Tibial nerve (tissue), 4 donors: ENCODE measurements at regions not wholly inside any gene's neighbourhood (a gene's known extent, or its start where the extent isn't known, plus 50 kb on each side); places are given as distances from the start of the nearest gene placed in this dataset.

Source experiments
- DNase-seq, 2 donors: peaks; one replicate each; pipeline ENCODE4 v3.0.0-alpha.2; 2019; ENCODE audit warnings: low spot score in 2 of 2
- H3K27ac ChIP-seq, 4 donors: fragments of 200-600 bp; sonication (generic) in 3 of 4; one replicate each; pipeline ENCODE4 v1.5.1; 2017 to 2019; ENCODE audit warnings: mild to moderate bottlenecking in 1 of 4
- H3K27me3 ChIP-seq, 2 donors: fragments of 200-600 bp; sonication (generic) in 1 of 2; one replicate each; pipeline versions ENCODE4 v1.5.1 to v1.6.0; 2017 to 2019
- H3K36me3 ChIP-seq, 3 donors: fragments of 200-600 bp; sonication (generic); one replicate each; pipeline ENCODE4 v1.5.1; 2018 to 2019
- H3K4me1 ChIP-seq, 4 donors: fragments of 200-600 bp; sonication (generic) in 3 of 4; one replicate each; pipeline ENCODE4 v1.5.1; 2017 to 2019
- H3K4me3 ChIP-seq, 4 donors: fragments of 200-600 bp; sonication (generic) in 3 of 4; one replicate each; pipeline ENCODE4 v1.5.1; 2017 to 2019; ENCODE audit warnings: mild to moderate bottlenecking in 1 of 4, moderate library complexity in 1 of 4
- H3K9me3 ChIP-seq, 4 donors: fragments of 200-600 bp; sonication (generic) in 3 of 4; one replicate each; pipeline ENCODE4 v1.5.1; 2017 to 2019
- CTCF ChIP-seq, 5 experiments: fragments of 200-600 bp in 3 of 5; fragments of 450-650 bp in 2 of 5; sonication (generic) in 3 of 5; IDR thresholded peaks; one replicate each; pipeline ENCODE4 v1.5.1; 2016 to 2019; ENCODE audit warnings: antibody characterized with exemption in 5 of 5, mild to moderate bottlenecking in 3 of 5, moderate library complexity in 2 of 5
- EP300 ChIP-seq, 2 donors: sonication (generic); formaldehyde crosslinking; IDR thresholded peaks; one replicate each; pipeline ENCODE4 v1.6.1; 2017; ENCODE audit warnings: antibody characterized with exemption in 2 of 2, mild to moderate bottlenecking in 1 of 2
- POLR2A ChIP-seq, 2 donors: fragments of 450-650 bp; IDR thresholded peaks; one replicate each; pipeline ENCODE4 v1.6.1; 2017; ENCODE audit warnings: antibody characterized with exemption in 2 of 2, mild to moderate bottlenecking in 2 of 2, moderate library complexity in 2 of 2
- WGBS, 2 donors: methylation state at CpG; one replicate each; pipeline ENCODE4 v1.1.5; 2018; 5-methylcytosine and 5-hydroxymethylcytosine counted together

DNA sequence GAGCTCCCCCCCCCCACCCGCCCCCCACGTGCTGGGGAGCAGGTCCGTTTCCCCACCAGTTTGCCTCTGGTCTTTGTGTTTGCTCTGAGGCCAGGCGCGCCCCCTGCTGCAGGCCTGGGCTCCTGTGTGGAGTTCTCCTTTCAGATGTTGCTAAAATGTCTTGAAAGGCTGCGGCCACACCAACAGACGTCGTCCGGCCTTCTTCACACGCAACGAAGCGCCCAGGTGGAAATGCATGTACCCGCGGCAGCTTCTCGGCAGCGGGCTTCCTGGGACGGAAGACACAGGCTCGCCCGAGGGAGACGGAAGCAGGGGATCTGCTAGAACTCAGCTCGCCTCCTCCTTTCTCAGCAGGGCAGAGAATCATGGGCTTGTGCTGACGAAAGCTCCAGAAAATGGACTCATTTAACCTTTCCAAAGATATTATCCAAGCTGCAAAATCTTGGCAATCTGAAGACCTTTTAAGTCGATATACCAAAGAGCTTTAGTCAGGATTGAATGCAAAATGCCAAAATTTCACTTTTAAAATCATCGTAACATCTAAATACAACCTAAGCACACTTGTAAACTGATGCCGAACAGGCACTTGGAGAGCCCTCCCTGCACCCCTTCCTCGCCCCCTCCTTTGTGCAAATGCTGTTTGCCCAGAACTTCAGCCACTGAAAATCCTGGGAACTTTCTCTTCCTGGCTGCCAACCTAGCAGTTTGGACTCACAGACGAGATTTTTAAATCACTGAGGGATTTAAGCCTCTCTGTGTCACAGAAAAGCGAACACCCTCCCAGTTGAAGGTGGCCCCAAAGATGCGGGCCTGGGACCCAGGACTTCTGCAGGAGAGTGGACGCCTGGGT lies 125.5 kb upstream of the ZNF516 start:
- no peaks in the 10 kb centered on the region for H3K9me3 ChIP-seq
- peak overlapping the region; percentile 73 to 89 (median 85) for H3K27ac ChIP-seq
- 20 to 22% methylated on average over 17 to 30 of the region's 30 CpGs for WGBS, 2 donors
- DNase-seq = peak; percentile 75 to 76
- no peaks in the 10 kb centered on the region for H3K27me3 ChIP-seq
- TF ChIP-seq POLR2A (IDR thresholded peaks at IDR 0.05) = no peak
- TF ChIP-seq EP300 (IDR thresholded peaks at IDR 0.05) = peak in 1 of 2 donors; percentile 36
- peak; percentile 41 to 73 (median 66) for TF ChIP-seq CTCF (IDR thresholded peaks at IDR 0.05)
- peak overlapping the region; percentile 32 to 52 (median 41) for H3K4me3 ChIP-seq
- H3K4me1 ChIP-seq = peaks cover 0 to 44% (median 15%) of the 10 kb centered on the region in 4 donors
- no peaks in the 10 kb centered on the region for H3K36me3 ChIP-seq

GRCh38 chr18:76619621-76620315 lies 124.7 kb upstream of the ZNF516 start:
- 14 to 19% methylated on average over 19 to 26 of the region's 27 CpGs for WGBS, 2 donors
- Histone ChIP-seq H3K9me3 (no peaks in the 10 kb centered on the region), H3K27me3 (no peaks in the 10 kb centered on the region), H3K36me3 (no peaks in the 10 kb centered on the region), H3K27ac (peak overlapping the region; percentile 73 to 89 (median 85)), H3K4me1 (peaks cover 0 to 44% (median 15%) of the 10 kb centered on the region in 4 donors), H3K4me3 (peak overlapping the region; percentile 32 to 52 (median 41))
- DNase-seq = peak; percentile 59 to 63
- TF ChIP-seq CTCF (IDR thresholded peaks at IDR 0.05) (no peak), POLR2A (IDR thresholded peaks at IDR 0.05) (peak in 1 of 2 donors; percentile 23)

DNA sequence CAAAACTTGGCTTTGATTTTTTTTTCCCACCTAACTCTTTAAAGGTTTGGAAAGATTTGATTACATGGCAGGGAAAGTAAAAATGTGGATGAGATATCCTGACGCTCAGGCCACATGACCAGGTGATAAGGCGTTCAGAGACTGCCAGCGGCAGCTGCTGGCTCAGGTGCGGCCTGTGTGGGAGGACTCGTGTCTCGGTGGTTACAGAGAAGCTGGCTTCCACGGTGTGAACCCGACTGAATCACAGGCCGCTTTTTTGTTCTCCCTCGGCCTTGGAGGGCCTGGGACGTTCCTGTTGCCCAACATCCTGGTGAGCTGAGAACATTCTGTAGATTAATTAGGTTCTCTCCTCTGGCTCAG lies 124.2 kb upstream of the ZNF516 start:
- H3K9me3 ChIP-seq = no peaks in the 10 kb centered on the region
- peaks cover 0 to 44% (median 15%) of the 10 kb centered on the region in 4 donors for H3K4me1 ChIP-seq
- TF ChIP-seq CTCF (IDR thresholded peaks at IDR 0.05) = no peak
- no peak for TF ChIP-seq POLR2A (IDR thresholded peaks at IDR 0.05)
- no peak for TF ChIP-seq EP300 (IDR thresholded peaks at IDR 0.05)
- 46 to 48% methylated on average over 11 of the region's 11 CpGs for WGBS, 2 donors
- H3K36me3 ChIP-seq = no peaks in the 10 kb centered on the region
- H3K27me3 ChIP-seq = no peaks in the 10 kb centered on the region
- peak in 1 of 2 donors; percentile 49 for DNase-seq
- H3K27ac ChIP-seq = peak overlapping the region; percentile 73 to 89 (median 85)
- H3K4me3 ChIP-seq = peak overlapping the region in 1 of 4 donors; percentile 35

- peak overlapping the region in 3 of 4 donors; percentile 73 to 89 (median 88) for H3K27ac ChIP-seq
- no peak for TF ChIP-seq CTCF (IDR thresholded peaks at IDR 0.05)
- no peak for TF ChIP-seq POLR2A (IDR thresholded peaks at IDR 0.05)
- TF ChIP-seq EP300 (IDR thresholded peaks at IDR 0.05) = no peak
- H3K4me1 ChIP-seq = peaks cover 0 to 44% (median 15%) of the 10 kb centered on the region in 4 donors
- H3K27me3 ChIP-seq = no peaks in the 10 kb centered on the region
- 26 to 31% methylated on average over 2 of the region's 2 CpGs for WGBS, 2 donors
- no peak for DNase-seq
- H3K36me3 ChIP-seq = no peaks in the 10 kb centered on the region
- H3K4me3 ChIP-seq = no peak overlapping the region
- H3K9me3 ChIP-seq = no peaks in the 10 kb centered on the region
Observed at GRCh38 chr18:76618721-76619120, 123.7 kb upstream of the ZNF516 start.

DNA sequence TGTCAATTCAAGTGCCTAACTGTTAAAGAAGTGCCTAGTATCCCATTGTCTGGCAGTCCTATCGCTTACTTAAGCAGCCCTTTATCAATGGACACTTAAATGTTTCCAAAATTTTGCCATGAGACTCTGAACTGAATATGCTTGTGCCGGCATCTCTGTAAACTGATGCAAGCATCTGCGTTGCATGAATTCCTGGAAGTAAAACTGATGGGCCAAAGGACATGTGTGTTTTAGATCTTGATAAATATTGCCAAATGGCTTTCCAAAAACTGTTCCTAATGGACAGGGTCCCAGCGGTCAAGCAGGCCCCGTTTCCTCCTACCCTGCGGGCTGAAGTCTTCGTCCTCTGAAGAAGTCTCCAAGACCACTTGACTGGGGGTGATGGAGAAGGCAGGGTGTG lies 121.3 kb upstream of the ZNF516 start:
- Histone ChIP-seq H3K27me3 (no peaks in the 10 kb centered on the region), H3K4me3 (no peak overlapping the region), H3K4me1 (peaks cover 0 to 27% (median 15%) of the 10 kb centered on the region in 4 donors), H3K9me3 (no peaks in the 10 kb centered on the region), H3K27ac (no peak overlapping the region), H3K36me3 (no peaks in the 10 kb centered on the region)
- 91 to 94% methylated on average over 7 of the region's 7 CpGs for WGBS, 2 donors
- DNase-seq = no peak
- TF ChIP-seq EP300 (IDR thresholded peaks at IDR 0.05) (no peak), CTCF (IDR thresholded peaks at IDR 0.05) (no peak), POLR2A (IDR thresholded peaks at IDR 0.05) (no peak)
